OCI-LY1 (cell line): ENCODE measurements at regions not wholly inside any gene's neighbourhood (a gene's known extent, or its start where the extent isn't known, plus 50 kb on each side); places are given as distances from the start of the nearest gene placed in this dataset.
A peak's percentile ranks its signal among the peaks of the same experiment; 100 is the strongest.

Experiments used
- H2AFZ ChIP-seq: fragments of 200-600 bp; sonication (generic), shearing (Covaris generic); 2 replicates; pipeline ENCODE4 v1.6.0; 2014; ENCODE audit warnings: antibody characterized with exemption, mild to moderate bottlenecking, low read length
- H3F3A ChIP-seq: fragments of 200-600 bp; sonication (generic), shearing (Covaris generic); 2 replicates; pipeline ENCODE4 v1.6.0; 2014; ENCODE audit warnings: mild to moderate bottlenecking, antibody characterized with exemption, low read length, moderate library complexity; ENCODE audit not compliant: insufficient read depth
- H3K27ac ChIP-seq: fragments of 200-600 bp; sonication (generic); 2 replicates; pipeline ENCODE4 v1.5.1; 2014; ENCODE audit warnings: low read length, mixed run types, mild to moderate bottlenecking, low read depth; ENCODE audit not compliant: poor library complexity, severe bottlenecking
- H3K27me3 ChIP-seq: fragments of 200-600 bp; sonication (generic); 2 replicates; pipeline ENCODE4 v1.6.0; 2014; ENCODE audit warnings: antibody characterized with exemption, mild to moderate bottlenecking, low read length, moderate library complexity; ENCODE audit not compliant: insufficient read depth
- H3K36me3 ChIP-seq: fragments of 200-600 bp; sonication (generic); 2 replicates; pipeline ENCODE4 v1.6.1; 2014; ENCODE audit warnings: mild to moderate bottlenecking, antibody characterized with exemption, low read length, moderate library complexity, mixed read lengths; ENCODE audit not compliant: insufficient read depth
- H3K4me1 ChIP-seq: fragments of 200-600 bp; sonication (generic); 2 replicates; pipeline ENCODE4 v1.5.1; 2014; ENCODE audit warnings: mild to moderate bottlenecking, low read length, moderate library complexity; ENCODE audit not compliant: insufficient read depth, severe bottlenecking
- H3K4me2 ChIP-seq: fragments of 200-600 bp; sonication (generic), shearing (Covaris generic); 2 replicates; pipeline ENCODE4 v1.6.1; 2014; ENCODE audit warnings: low read length
- H3K4me3 ChIP-seq: fragments of 200-600 bp; sonication (generic); 2 replicates; pipeline ENCODE4 v1.5.1; 2014; ENCODE audit warnings: low read length, low read depth, mild to moderate bottlenecking, mixed read lengths; ENCODE audit not compliant: poor library complexity, severe bottlenecking
- H3K79me2 ChIP-seq: fragments of 200-600 bp; shearing (Covaris generic); 2 replicates; pipeline ENCODE4 v1.6.1; 2016; ENCODE audit warnings: mixed run types, low read length, mixed read lengths; ENCODE audit not compliant: insufficient read depth
- H3K9ac ChIP-seq: fragments of 200-600 bp; sonication (generic), shearing (Covaris generic); 2 replicates; pipeline ENCODE4 v1.6.1; 2014; ENCODE audit warnings: mild to moderate bottlenecking, low read length, mixed read lengths
- H3K9me2 ChIP-seq: fragments of 200-600 bp; sonication (generic), shearing (Covaris generic); 2 replicates; pipeline ENCODE4 v1.6.1; 2014; ENCODE audit warnings: low read depth, mild to moderate bottlenecking, low read length, mixed read lengths
- H3K9me3 ChIP-seq: fragments of 200-600 bp; shearing (Covaris generic); 2 replicates; pipeline ENCODE4 v1.6.1; 2014; ENCODE audit warnings: low read length, mixed read lengths
- H4K20me1 ChIP-seq: fragments of 200-600 bp; sonication (generic), shearing (Covaris generic); 2 replicates; pipeline ENCODE4 v1.6.0; 2016; ENCODE audit warnings: mild to moderate bottlenecking, low read length; ENCODE audit not compliant: insufficient read depth
- EZH2 ChIP-seq: fragments of 200-600 bp; sonication (generic), shearing (Covaris generic); IDR thresholded peaks from 2 replicates; pipeline ENCODE4 v1.8.0; 2017; ENCODE audit warnings: borderline replicate concordance, mixed run types, mild to moderate bottlenecking, antibody characterized with exemption, low read length, moderate library complexity, mixed read lengths
- TF ChIP-seq, protein P1 (sequence below): fragments of 200-600 bp; sonication (generic), shearing (Covaris generic); IDR thresholded peaks from 2 replicates; pipeline ENCODE4 v1.5.1; 2017; ENCODE audit warnings: mild to moderate bottlenecking, antibody characterized with exemption, low read length, moderate library complexity, mixed read lengths

DNA sequence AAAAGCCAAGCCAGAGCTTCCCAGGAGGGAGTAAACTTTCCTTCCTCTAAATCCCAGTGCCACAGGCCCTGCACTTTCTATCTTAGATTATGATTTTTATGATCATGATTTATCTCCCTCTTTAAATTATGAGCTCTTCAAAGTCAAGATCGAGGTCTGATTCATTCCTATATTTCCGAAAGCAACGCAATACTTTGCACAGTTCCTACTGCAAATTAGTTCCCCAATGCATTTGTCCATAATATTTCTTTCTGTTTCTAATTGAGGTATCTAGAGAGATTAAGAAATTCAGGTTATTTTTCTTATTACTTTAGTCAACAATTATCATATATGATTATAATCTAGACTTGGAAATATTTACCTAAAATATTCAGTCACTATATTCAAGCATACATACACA, 173.1 kb upstream of the LPP start:
- peak overlapping the region; percentile 87 for H3K9ac ChIP-seq
- peak overlapping the region; percentile 97 for H3K27ac ChIP-seq
- H2AFZ ChIP-seq, result no peak overlapping the region
- H3K27me3 ChIP-seq, result no peaks in the 10 kb centered on the region
- H3K36me3 ChIP-seq, result no peaks in the 10 kb centered on the region
- peaks cover 99% of the 10 kb centered on the region for H3K4me1 ChIP-seq
- peak overlapping the region; percentile 83 for H3K4me2 ChIP-seq
- H3K9me3 ChIP-seq, result no peaks in the 10 kb centered on the region
- H3K9me2 ChIP-seq, result no peaks in the 10 kb centered on the region
- peaks cover 33% of the 10 kb centered on the region for H3F3A ChIP-seq
- H4K20me1 ChIP-seq, result no peaks in the 10 kb centered on the region
- TF ChIP-seq EZH2, result no peak
- no peaks in the 10 kb centered on the region for H3K79me2 ChIP-seq
- peak overlapping the region; percentile 15 for H3K4me3 ChIP-seq

DNA sequence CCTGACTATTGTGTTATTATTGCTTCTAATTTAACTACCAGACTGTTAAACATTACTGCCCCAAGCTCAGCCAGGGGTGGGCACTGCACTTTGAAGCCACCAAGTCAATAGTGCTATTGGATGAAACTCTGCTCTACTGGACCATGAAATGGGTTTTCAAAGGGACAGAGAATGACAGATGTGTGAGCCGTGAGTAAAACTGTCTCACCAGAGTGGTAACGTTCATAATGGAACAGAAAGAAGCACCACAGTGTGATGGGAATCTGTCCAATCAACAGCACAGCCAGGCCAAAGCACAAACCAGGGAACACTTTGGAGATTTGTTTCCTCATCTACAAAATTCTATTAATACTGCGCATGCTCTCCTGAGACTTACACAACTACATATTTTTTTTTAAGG, 171.8 kb upstream of the LPP start:
- TF ChIP-seq EZH2, result no peak
- TF ChIP-seq, protein P1, sequence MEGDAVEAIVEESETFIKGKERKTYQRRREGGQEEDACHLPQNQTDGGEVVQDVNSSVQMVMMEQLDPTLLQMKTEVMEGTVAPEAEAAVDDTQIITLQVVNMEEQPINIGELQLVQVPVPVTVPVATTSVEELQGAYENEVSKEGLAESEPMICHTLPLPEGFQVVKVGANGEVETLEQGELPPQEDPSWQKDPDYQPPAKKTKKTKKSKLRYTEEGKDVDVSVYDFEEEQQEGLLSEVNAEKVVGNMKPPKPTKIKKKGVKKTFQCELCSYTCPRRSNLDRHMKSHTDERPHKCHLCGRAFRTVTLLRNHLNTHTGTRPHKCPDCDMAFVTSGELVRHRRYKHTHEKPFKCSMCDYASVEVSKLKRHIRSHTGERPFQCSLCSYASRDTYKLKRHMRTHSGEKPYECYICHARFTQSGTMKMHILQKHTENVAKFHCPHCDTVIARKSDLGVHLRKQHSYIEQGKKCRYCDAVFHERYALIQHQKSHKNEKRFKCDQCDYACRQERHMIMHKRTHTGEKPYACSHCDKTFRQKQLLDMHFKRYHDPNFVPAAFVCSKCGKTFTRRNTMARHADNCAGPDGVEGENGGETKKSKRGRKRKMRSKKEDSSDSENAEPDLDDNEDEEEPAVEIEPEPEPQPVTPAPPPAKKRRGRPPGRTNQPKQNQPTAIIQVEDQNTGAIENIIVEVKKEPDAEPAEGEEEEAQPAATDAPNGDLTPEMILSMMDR, result no peak
- H2AFZ ChIP-seq, result no peak overlapping the region
- H3K27ac ChIP-seq, result peak overlapping the region; percentile 97
- H4K20me1 ChIP-seq, result no peaks in the 10 kb centered on the region
- H3K9me2 ChIP-seq, result no peaks in the 10 kb centered on the region
- peaks cover 99% of the 10 kb centered on the region for H3K4me1 ChIP-seq
- H3K9me3 ChIP-seq, result no peaks in the 10 kb centered on the region
- peaks cover 27% of the 10 kb centered on the region for H3F3A ChIP-seq
- H3K36me3 ChIP-seq, result no peaks in the 10 kb centered on the region
- H3K4me2 ChIP-seq, result peak overlapping the region; percentile 83
- peak overlapping the region; percentile 14 for H3K4me3 ChIP-seq
- no peaks in the 10 kb centered on the region for H3K79me2 ChIP-seq
- H3K27me3 ChIP-seq, result no peaks in the 10 kb centered on the region
- H3K9ac ChIP-seq, result peak overlapping the region; percentile 87

DNA sequence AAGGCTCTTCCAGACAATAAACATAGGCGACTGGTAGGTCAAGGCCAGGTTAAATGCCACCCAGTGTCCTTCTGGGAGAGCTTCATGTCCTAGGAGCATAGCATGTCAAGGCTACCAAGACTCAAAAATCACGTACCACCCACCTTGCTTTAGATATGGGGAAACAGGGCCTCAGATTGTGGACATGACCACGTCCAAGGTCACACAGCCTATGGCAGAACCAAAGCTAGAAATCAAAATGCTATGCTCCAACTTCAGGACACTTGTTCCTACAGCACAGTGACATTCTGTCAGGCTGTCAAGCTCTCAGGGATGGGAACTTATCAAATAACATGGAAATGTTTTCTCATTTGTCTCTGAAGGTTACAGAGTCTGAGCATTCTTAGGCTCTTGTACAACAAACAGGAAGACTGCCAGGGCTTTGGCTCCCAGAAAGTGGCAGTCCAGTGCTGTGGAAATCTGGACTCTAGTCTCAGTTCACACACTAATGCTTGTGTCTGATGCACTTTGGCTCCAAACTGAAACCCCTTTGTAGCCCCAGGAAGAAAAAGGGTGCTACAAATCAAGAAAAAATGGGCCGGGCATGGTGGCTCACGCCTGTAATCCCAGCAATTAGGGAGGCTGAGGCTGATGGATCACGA, 170.4 kb upstream of the LPP start:
- H4K20me1 ChIP-seq, result no peaks in the 10 kb centered on the region
- no peaks in the 10 kb centered on the region for H3K9me2 ChIP-seq
- H3F3A ChIP-seq, result peaks cover 20% of the 10 kb centered on the region
- no peaks in the 10 kb centered on the region for H3K27me3 ChIP-seq
- H3K27ac ChIP-seq, result peak overlapping the region; percentile 97
- no peak overlapping the region for H3K4me3 ChIP-seq
- H3K9me3 ChIP-seq, result no peaks in the 10 kb centered on the region
- H3K9ac ChIP-seq, result peak overlapping the region; percentile 87
- TF ChIP-seq EZH2, result no peak
- TF ChIP-seq, protein P1, result no peak
- no peak overlapping the region for H2AFZ ChIP-seq
- no peaks in the 10 kb centered on the region for H3K79me2 ChIP-seq
- no peaks in the 10 kb centered on the region for H3K36me3 ChIP-seq
- peaks cover 99% of the 10 kb centered on the region for H3K4me1 ChIP-seq
- H3K4me2 ChIP-seq, result peak overlapping the region; percentile 83; the same call in 1 of the 2 replicates

DNA sequence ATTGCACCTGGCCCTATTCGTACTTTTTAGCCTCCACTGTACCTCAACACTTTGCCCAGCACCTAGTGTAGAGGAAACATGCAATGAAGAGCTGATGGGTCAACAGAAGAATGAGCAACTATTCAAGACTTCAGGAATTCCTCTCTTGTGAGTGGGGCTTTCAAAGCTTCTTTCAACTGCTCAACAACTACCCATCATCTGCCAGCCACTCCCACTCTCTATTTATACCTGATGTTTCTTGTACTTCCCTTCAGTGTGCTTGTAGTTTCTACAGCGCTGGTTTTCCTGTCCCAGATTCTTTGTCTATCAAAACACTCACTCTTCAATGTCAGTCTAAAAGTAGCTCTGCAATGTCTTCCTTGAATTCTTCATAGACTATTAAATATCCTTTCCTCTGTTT, 168.3 kb upstream of the LPP start:
- Histone ChIP-seq H3K4me1 (peaks cover 99% of the 10 kb centered on the region), H3K79me2 (no peaks in the 10 kb centered on the region), H3K27me3 (no peaks in the 10 kb centered on the region), H2AFZ (no peak overlapping the region), H4K20me1 (no peaks in the 10 kb centered on the region), H3K9me3 (no peaks in the 10 kb centered on the region), H3K4me2 (no peak overlapping the region), H3K4me3 (no peak overlapping the region), H3K9me2 (no peaks in the 10 kb centered on the region), H3K9ac (no peak overlapping the region), H3K36me3 (no peaks in the 10 kb centered on the region), H3K27ac (peak overlapping the region; percentile 79), H3F3A (0 out of 2 replicates have a peak, but pooled peaks cover 5% of the 10 kb centered on the region)
- no peak for TF ChIP-seq EZH2
- TF ChIP-seq, protein P1, result no peak
